ENCODE measurements at regions not wholly inside any gene's neighbourhood (a gene's known extent, or its start where the extent isn't known, plus 50 kb on each side); places are given as distances from the start of the nearest gene placed in this dataset.

- Histone ChIP-seq H2AFZ (ENCODE audit: low read length, unreplicated experiment) (no peak overlapping the region), H3K36me3 (ENCODE audit: insufficient read depth, low read length) (no peaks in the 10 kb centered on the region), H3K27me3 (ENCODE audit: insufficient read depth, low read length) (peaks cover 47% of the 10 kb centered on the region), H3K4me1 (ENCODE audit: control insufficient read depth, insufficient read depth, low read length, unreplicated experiment) (no peaks in the 10 kb centered on the region), H3K27ac (ENCODE audit: low read depth, low read length) (no peak overlapping the region), H3K79me2 (ENCODE audit: control insufficient read depth, insufficient read depth, low read length, unreplicated experiment) (no peaks in the 10 kb centered on the region), H3K4me3 (ENCODE audit: low read depth, low read length) (no peak overlapping the region)
These were observed 101.7 kb downstream of the UBIAD1 start for GRCh38 chr1:11374748-11375110.

GRCh38 chr1:11377001-11377583 is 101.9 kb upstream of the DISP3 start:
- Histone ChIP-seq H3K27ac (ENCODE audit: low read depth, low read length) (no peak overlapping the region), H3K4me3 (ENCODE audit: low read depth, low read length) (no peak overlapping the region), H2AFZ (ENCODE audit: low read length, unreplicated experiment) (no peak overlapping the region), H3K27me3 (ENCODE audit: insufficient read depth, low read length) (peaks cover 54% of the 10 kb centered on the region), H3K4me1 (ENCODE audit: control insufficient read depth, insufficient read depth, low read length, unreplicated experiment) (no peaks in the 10 kb centered on the region), H3K36me3 (ENCODE audit: insufficient read depth, low read length) (no peaks in the 10 kb centered on the region), H3K79me2 (ENCODE audit: control insufficient read depth, insufficient read depth, low read length, unreplicated experiment) (no peaks in the 10 kb centered on the region)

- Histone ChIP-seq H2AFZ (ENCODE audit: low read length, unreplicated experiment) (no peak overlapping the region), H3K4me1 (ENCODE audit: control insufficient read depth, insufficient read depth, low read length, unreplicated experiment) (no peaks in the 10 kb centered on the region), H3K36me3 (ENCODE audit: insufficient read depth, low read length) (no peaks in the 10 kb centered on the region), H3K79me2 (ENCODE audit: control insufficient read depth, insufficient read depth, low read length, unreplicated experiment) (no peaks in the 10 kb centered on the region), H3K27ac (ENCODE audit: low read depth, low read length) (no peak overlapping the region), H3K27me3 (ENCODE audit: insufficient read depth, low read length) (peaks cover 56% of the 10 kb centered on the region), H3K4me3 (ENCODE audit: low read depth, low read length) (no peak overlapping the region)
These were observed 101.0 kb upstream of the DISP3 start for GRCh38 chr1:11377954-11378353.

GRCh38 chr1:11379851-11380250 is 99.1 kb upstream of the DISP3 start:
- H3K36me3 ChIP-seq (ENCODE audit: insufficient read depth, low read length): no peaks in the 10 kb centered on the region
- no peak overlapping the region for H2AFZ ChIP-seq (ENCODE audit: low read length, unreplicated experiment)
- H3K27me3 ChIP-seq (ENCODE audit: insufficient read depth, low read length): peaks cover 68% of the 10 kb centered on the region
- no peak overlapping the region for H3K4me3 ChIP-seq (ENCODE audit: low read depth, low read length)
- H3K79me2 ChIP-seq (ENCODE audit: control insufficient read depth, insufficient read depth, low read length, unreplicated experiment): no peaks in the 10 kb centered on the region
- H3K4me1 ChIP-seq (ENCODE audit: control insufficient read depth, insufficient read depth, low read length, unreplicated experiment): peaks cover 4% of the 10 kb centered on the region
- no peak overlapping the region for H3K27ac ChIP-seq (ENCODE audit: low read depth, low read length)

- H3K79me2 ChIP-seq (ENCODE audit: control insufficient read depth, insufficient read depth, low read length, unreplicated experiment): no peaks in the 10 kb centered on the region
- no peak overlapping the region for H3K4me3 ChIP-seq (ENCODE audit: low read depth, low read length)
- H3K27ac ChIP-seq (ENCODE audit: low read depth, low read length): no peak overlapping the region
- H3K27me3 ChIP-seq (ENCODE audit: insufficient read depth, low read length): peaks cover 71% of the 10 kb centered on the region
- no peaks in the 10 kb centered on the region for H3K36me3 ChIP-seq (ENCODE audit: insufficient read depth, low read length)
- H2AFZ ChIP-seq (ENCODE audit: low read length, unreplicated experiment): no peak overlapping the region
- H3K4me1 ChIP-seq (ENCODE audit: control insufficient read depth, insufficient read depth, low read length, unreplicated experiment): peaks cover 4% of the 10 kb centered on the region
These were observed 98.5 kb upstream of the DISP3 start for GRCh38 chr1:11380500-11380899.

- H3K36me3 ChIP-seq (ENCODE audit: insufficient read depth, low read length): no peaks in the 10 kb centered on the region
- no peak overlapping the region for H3K27ac ChIP-seq (ENCODE audit: low read depth, low read length)
- peaks cover 4% of the 10 kb centered on the region for H3K4me1 ChIP-seq (ENCODE audit: control insufficient read depth, insufficient read depth, low read length, unreplicated experiment)
- H2AFZ ChIP-seq (ENCODE audit: low read length, unreplicated experiment): no peak overlapping the region
- no peaks in the 10 kb centered on the region for H3K79me2 ChIP-seq (ENCODE audit: control insufficient read depth, insufficient read depth, low read length, unreplicated experiment)
- H3K4me3 ChIP-seq (ENCODE audit: low read depth, low read length): no peak overlapping the region
- peaks cover 84% of the 10 kb centered on the region for H3K27me3 ChIP-seq (ENCODE audit: insufficient read depth, low read length)
These were observed 95.3 kb upstream of the DISP3 start for GRCh38 chr1:11383553-11384169.

- Histone ChIP-seq H3K27me3 (ENCODE audit: insufficient read depth, low read length) (peaks cover 87% of the 10 kb centered on the region), H3K79me2 (ENCODE audit: control insufficient read depth, insufficient read depth, low read length, unreplicated experiment) (no peaks in the 10 kb centered on the region), H3K4me3 (ENCODE audit: low read depth, low read length) (no peak overlapping the region), H2AFZ (ENCODE audit: low read length, unreplicated experiment) (no peak overlapping the region), H3K4me1 (ENCODE audit: control insufficient read depth, insufficient read depth, low read length, unreplicated experiment) (peaks cover 4% of the 10 kb centered on the region), H3K36me3 (ENCODE audit: insufficient read depth, low read length) (no peaks in the 10 kb centered on the region), H3K27ac (ENCODE audit: low read depth, low read length) (no peak overlapping the region)
These were observed 94.8 kb upstream of the DISP3 start for GRCh38 chr1:11384170-11384554.

- Histone ChIP-seq H3K27ac (ENCODE audit: low read depth, low read length) (no peak overlapping the region), H3K36me3 (ENCODE audit: insufficient read depth, low read length) (no peaks in the 10 kb centered on the region), H3K27me3 (ENCODE audit: insufficient read depth, low read length) (peaks cover 85% of the 10 kb centered on the region), H3K4me1 (ENCODE audit: control insufficient read depth, insufficient read depth, low read length, unreplicated experiment) (peaks cover 4% of the 10 kb centered on the region), H3K4me3 (ENCODE audit: low read depth, low read length) (no peak overlapping the region), H3K79me2 (ENCODE audit: control insufficient read depth, insufficient read depth, low read length, unreplicated experiment) (no peaks in the 10 kb centered on the region), H2AFZ (ENCODE audit: low read length, unreplicated experiment) (no peak overlapping the region)
These were observed 91.1 kb upstream of the DISP3 start for GRCh38 chr1:11387829-11388228.

GRCh38 chr1:11388617-11389016 is 90.3 kb upstream of the DISP3 start:
- peaks cover 85% of the 10 kb centered on the region for H3K27me3 ChIP-seq (ENCODE audit: insufficient read depth, low read length)
- H3K79me2 ChIP-seq (ENCODE audit: control insufficient read depth, insufficient read depth, low read length, unreplicated experiment): no peaks in the 10 kb centered on the region
- H3K36me3 ChIP-seq (ENCODE audit: insufficient read depth, low read length): no peaks in the 10 kb centered on the region
- no peak overlapping the region for H2AFZ ChIP-seq (ENCODE audit: low read length, unreplicated experiment)
- H3K4me3 ChIP-seq (ENCODE audit: low read depth, low read length): no peak overlapping the region
- H3K27ac ChIP-seq (ENCODE audit: low read depth, low read length): no peak overlapping the region
- peaks cover 4% of the 10 kb centered on the region for H3K4me1 ChIP-seq (ENCODE audit: control insufficient read depth, insufficient read depth, low read length, unreplicated experiment)

GRCh38 chr1:11391327-11391726 is 87.6 kb upstream of the DISP3 start:
- Histone ChIP-seq H3K4me1 (ENCODE audit: control insufficient read depth, insufficient read depth, low read length, unreplicated experiment) (no peaks in the 10 kb centered on the region), H3K79me2 (ENCODE audit: control insufficient read depth, insufficient read depth, low read length, unreplicated experiment) (no peaks in the 10 kb centered on the region), H3K27ac (ENCODE audit: low read depth, low read length) (no peak overlapping the region), H3K27me3 (ENCODE audit: insufficient read depth, low read length) (peaks cover 92% of the 10 kb centered on the region), H3K4me3 (ENCODE audit: low read depth, low read length) (no peak overlapping the region), H2AFZ (ENCODE audit: low read length, unreplicated experiment) (no peak overlapping the region), H3K36me3 (ENCODE audit: insufficient read depth, low read length) (no peaks in the 10 kb centered on the region)

GRCh38 chr1:11391886-11392285 is 87.1 kb upstream of the DISP3 start:
- Histone ChIP-seq H3K27me3 (ENCODE audit: insufficient read depth, low read length) (peaks cover 92% of the 10 kb centered on the region), H3K36me3 (ENCODE audit: insufficient read depth, low read length) (no peaks in the 10 kb centered on the region), H3K4me3 (ENCODE audit: low read depth, low read length) (no peak overlapping the region), H3K79me2 (ENCODE audit: control insufficient read depth, insufficient read depth, low read length, unreplicated experiment) (no peaks in the 10 kb centered on the region), H3K4me1 (ENCODE audit: control insufficient read depth, insufficient read depth, low read length, unreplicated experiment) (no peaks in the 10 kb centered on the region), H3K27ac (ENCODE audit: low read depth, low read length) (no peak overlapping the region), H2AFZ (ENCODE audit: low read length, unreplicated experiment) (no peak overlapping the region)
